ENCODE measurements at regions not wholly inside any gene's neighbourhood (a gene's known extent, or its start where the extent isn't known, plus 50 kb on each side); places are given as distances from the start of the nearest gene placed in this dataset.

DNA sequence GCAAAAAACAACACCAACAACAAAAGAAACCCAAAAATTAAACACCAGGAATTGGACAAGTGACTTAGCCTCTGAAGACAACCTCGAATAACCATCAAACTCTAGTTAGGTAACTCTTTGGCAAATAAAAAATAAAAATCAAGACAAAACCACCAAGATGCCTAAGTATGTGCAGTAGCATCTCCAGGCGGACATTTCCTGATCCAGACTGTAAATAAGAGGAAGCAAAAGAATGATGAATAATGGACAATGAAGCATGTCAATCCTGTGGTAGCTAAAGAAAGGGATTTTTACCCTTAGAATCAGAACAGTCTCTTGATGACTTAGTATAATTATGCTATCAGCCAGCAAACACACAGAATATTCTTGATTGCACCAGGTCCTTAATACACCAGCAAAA lies 276.7 kb upstream of the DIAPH2 start:
- H3K4me1 ChIP-seq = no peaks in the 10 kb centered on the region
- TF ChIP-seq, protein P1, sequence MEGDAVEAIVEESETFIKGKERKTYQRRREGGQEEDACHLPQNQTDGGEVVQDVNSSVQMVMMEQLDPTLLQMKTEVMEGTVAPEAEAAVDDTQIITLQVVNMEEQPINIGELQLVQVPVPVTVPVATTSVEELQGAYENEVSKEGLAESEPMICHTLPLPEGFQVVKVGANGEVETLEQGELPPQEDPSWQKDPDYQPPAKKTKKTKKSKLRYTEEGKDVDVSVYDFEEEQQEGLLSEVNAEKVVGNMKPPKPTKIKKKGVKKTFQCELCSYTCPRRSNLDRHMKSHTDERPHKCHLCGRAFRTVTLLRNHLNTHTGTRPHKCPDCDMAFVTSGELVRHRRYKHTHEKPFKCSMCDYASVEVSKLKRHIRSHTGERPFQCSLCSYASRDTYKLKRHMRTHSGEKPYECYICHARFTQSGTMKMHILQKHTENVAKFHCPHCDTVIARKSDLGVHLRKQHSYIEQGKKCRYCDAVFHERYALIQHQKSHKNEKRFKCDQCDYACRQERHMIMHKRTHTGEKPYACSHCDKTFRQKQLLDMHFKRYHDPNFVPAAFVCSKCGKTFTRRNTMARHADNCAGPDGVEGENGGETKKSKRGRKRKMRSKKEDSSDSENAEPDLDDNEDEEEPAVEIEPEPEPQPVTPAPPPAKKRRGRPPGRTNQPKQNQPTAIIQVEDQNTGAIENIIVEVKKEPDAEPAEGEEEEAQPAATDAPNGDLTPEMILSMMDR (IDR thresholded peaks at IDR 0.05; ENCODE audit: low read depth, low read length) = no peak
- H3K9me3 ChIP-seq = no peaks in the 10 kb centered on the region
- no peaks in the 10 kb centered on the region for H3K36me3 ChIP-seq
- no peak for DNase-seq
- H3K4me3 ChIP-seq (ENCODE audit: low read depth, low read length) = no peak overlapping the region
- H3K27me3 ChIP-seq = no peaks in the 10 kb centered on the region

DNA sequence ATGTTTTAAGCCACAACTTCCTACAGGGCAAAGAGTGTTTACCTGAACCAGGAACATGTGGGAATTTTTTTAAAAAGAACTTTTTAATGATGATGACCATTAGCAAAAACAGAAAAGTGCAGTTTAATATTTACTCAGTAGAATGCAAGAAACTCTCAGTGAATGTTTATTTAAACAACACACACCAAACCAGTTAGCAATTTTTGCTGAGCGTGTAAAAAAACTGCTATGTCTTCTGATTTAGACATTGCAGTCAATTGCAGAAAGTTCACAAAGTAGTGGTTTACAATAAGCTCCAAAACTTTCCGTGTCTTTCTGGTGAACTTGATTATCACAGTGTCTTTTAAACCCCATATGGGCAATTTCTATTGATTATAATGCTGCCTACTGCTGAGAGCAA lies 273.7 kb upstream of the DIAPH2 start:
- TF ChIP-seq, protein P1 (IDR thresholded peaks at IDR 0.05; ENCODE audit: low read depth, low read length) = no peak
- Histone ChIP-seq H3K4me1 (no peaks in the 10 kb centered on the region), H3K36me3 (no peaks in the 10 kb centered on the region), H3K27me3 (no peaks in the 10 kb centered on the region), H3K9me3 (no peaks in the 10 kb centered on the region), H3K4me3 (ENCODE audit: low read depth, low read length) (no peak overlapping the region)
- no peak for DNase-seq

DNA sequence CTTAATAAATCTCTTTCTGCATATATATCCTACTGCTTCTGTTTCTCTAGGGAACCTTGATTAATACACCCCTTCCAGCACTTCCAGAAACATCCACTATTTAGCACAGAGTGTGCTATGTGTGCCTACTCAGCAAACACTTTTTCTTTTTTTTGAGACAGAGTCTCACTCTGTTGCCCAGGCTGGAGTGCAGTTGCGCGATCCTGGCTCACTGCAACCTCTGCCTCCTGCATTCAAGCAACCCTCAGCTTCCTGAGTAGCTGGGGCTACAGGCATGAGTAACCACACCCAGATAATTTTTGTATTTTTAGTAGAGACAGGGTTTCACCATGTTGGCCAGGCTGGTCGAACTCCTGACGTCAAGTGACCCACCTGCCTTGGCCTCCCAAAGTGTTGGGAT lies 266.9 kb upstream of the DIAPH2 start:
- TF ChIP-seq, protein P1 (IDR thresholded peaks at IDR 0.05; ENCODE audit: low read depth, low read length) = no peak
- H3K27me3 ChIP-seq = no peaks in the 10 kb centered on the region
- H3K4me3 ChIP-seq (ENCODE audit: low read depth, low read length) = no peak overlapping the region
- H3K9me3 ChIP-seq = no peaks in the 10 kb centered on the region
- no peaks in the 10 kb centered on the region for H3K4me1 ChIP-seq
- no peak for DNase-seq
- no peaks in the 10 kb centered on the region for H3K36me3 ChIP-seq

DNA sequence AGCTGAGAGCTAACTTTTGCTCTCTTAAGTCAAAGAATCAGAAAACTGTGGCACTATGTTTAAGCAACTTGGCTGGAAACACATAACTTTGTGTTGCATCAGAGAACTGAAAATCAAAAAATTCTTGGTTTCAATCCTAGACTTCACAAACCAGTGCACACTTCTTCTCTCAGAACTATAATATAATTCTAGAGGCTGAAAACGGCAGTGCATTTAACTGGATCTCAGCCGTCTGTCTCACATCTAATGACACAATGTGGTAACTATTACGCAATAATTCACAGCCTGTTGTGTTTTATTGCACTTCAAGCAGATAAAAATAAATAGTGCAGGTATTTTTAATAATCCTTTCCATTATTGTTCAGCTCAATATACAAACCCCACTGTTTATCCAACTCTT lies 260.6 kb upstream of the DIAPH2 start:
- Histone ChIP-seq H3K4me3 (ENCODE audit: low read depth, low read length) (no peak overlapping the region), H3K36me3 (no peaks in the 10 kb centered on the region)
- no peak for DNase-seq

DNA sequence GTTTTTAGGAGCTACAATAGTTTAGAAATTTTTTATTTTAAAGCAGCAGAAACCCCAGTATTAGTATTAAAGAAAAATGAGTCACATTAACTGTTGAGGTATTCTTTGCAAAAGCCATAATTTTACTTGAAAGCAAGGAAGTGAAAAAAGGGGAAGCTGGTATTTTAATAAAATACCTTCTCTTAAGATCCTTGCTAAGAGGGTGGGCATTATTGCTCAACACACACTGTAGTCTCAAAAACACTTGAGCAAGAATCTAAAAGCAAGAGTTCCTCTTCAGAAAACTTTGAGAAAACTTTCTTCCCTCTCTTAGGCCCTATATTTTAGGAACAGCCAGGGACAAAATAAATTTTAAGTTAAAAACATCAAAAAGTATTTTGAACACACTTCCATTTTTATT lies 259.4 kb upstream of the DIAPH2 start:
- Histone ChIP-seq H3K9me3 (no peaks in the 10 kb centered on the region), H3K4me1 (no peaks in the 10 kb centered on the region), H3K4me3 (ENCODE audit: low read depth, low read length) (no peak overlapping the region), H3K27me3 (no peaks in the 10 kb centered on the region), H3K36me3 (no peaks in the 10 kb centered on the region)
- TF ChIP-seq, protein P1 (IDR thresholded peaks at IDR 0.05; ENCODE audit: low read depth, low read length) = no peak
- DNase-seq = no peak

More for the DNA sequence above, 260.6 kb upstream of the DIAPH2 start:
- Histone ChIP-seq H3K27me3 (no peaks in the 10 kb centered on the region), H3K9me3 (no peaks in the 10 kb centered on the region), H3K4me1 (no peaks in the 10 kb centered on the region)
- TF ChIP-seq, protein P1 (IDR thresholded peaks at IDR 0.05; ENCODE audit: low read depth, low read length) = no peak

DNA sequence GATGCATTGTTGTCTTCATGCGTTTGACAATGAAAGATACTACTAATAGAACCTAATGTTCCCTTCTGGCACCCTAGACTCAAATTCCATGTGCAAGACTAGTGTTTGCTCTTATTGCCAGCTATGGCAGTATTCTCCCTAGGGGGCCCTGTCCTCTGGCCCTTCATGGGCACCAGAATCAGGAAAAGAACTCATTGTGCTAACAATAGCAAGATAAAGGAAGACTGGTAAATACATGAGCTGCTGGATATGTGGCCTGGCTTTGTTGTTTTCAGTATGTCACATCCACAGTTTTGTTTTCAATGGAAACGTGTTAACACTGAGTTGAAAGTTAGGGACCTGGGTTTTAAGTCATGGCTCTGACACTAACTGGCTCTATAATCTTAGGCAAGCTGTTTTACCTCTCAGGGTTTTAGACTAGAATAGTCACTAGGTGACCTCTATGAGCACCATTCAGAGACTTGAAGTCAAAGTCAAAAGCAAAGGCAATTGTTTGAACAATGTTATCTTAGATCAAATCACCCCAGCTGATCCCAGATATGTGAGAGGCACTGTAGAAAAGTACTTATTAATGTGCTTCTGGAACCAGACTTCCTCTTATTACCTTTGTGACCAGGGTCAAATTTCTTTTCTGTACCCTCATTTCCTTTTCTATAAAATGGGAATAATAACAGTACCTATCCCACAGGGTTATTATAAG lies 253.7 kb upstream of the DIAPH2 start:
- no peak for DNase-seq
- Histone ChIP-seq H3K27me3 (no peaks in the 10 kb centered on the region), H3K4me1 (no peaks in the 10 kb centered on the region), H3K9me3 (no peaks in the 10 kb centered on the region), H3K36me3 (no peaks in the 10 kb centered on the region), H3K4me3 (ENCODE audit: low read depth, low read length) (no peak overlapping the region)
- TF ChIP-seq, protein P1 (IDR thresholded peaks at IDR 0.05; ENCODE audit: low read depth, low read length) = no peak
